ENCODE measurements at regions not wholly inside any gene's neighbourhood (a gene's known extent, or its start where the extent isn't known, plus 50 kb on each side); places are given as distances from the start of the nearest gene placed in this dataset.

DNA sequence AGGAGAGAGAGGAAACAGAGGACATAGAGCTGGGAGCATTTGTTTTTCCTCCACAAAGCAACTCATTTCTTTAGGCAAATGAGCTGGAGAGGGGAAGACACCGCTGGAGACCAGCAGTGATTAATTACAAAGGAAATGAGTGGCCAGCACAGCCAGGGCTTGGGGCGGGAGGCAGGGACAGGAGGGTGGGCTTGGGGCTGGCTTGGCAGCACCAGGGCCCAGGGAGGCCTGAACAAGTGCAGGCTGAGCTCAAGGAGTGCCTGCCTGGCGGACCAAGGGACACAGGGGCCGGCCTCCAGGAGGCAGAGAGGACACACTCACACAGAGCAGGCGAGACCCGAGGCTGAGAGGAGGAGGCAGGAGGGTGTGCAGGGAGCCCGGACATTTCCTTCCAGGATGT, 149.0 kb upstream of the UNC5B start:
- H3K27ac ChIP-seq (ENCODE audit: low read depth, low read length) = no peak overlapping the region
- H3K36me3 ChIP-seq (ENCODE audit: control insufficient read depth in 3 of 3, insufficient read depth in 3 of 3, low read length in 3 of 3) = no peaks in the 10 kb centered on the region
- H3K4me3 ChIP-seq (ENCODE audit: low read length in 3 of 3) = no peak overlapping the region
- H3K9ac ChIP-seq (ENCODE audit: low read depth in 1 of 3, low read length in 3 of 3) = no peak overlapping the region
- H3K4me1 ChIP-seq (ENCODE audit: control insufficient read depth in 3 of 3, insufficient read depth in 3 of 3, low read length in 3 of 3) = peaks cover 12 to 25% (median 20%) of the 10 kb centered on the region in 3 donors
- H3K9me3 ChIP-seq (ENCODE audit: control insufficient read depth in 3 of 3, low read length in 3 of 3) = no peaks in the 10 kb centered on the region
- H3K27me3 ChIP-seq (ENCODE audit: control insufficient read depth in 3 of 3, insufficient read depth in 3 of 3, low read length in 3 of 3) = no peaks in the 10 kb centered on the region

GRCh38 chr10:71064413-71065118, 147.8 kb upstream of the UNC5B start:
- Histone ChIP-seq H3K36me3 (ENCODE audit: control insufficient read depth in 3 of 3, insufficient read depth in 3 of 3, low read length in 3 of 3) (no peaks in the 10 kb centered on the region), H3K9me3 (ENCODE audit: control insufficient read depth in 3 of 3, low read length in 3 of 3) (no peaks in the 10 kb centered on the region), H3K4me1 (ENCODE audit: control insufficient read depth in 3 of 3, insufficient read depth in 3 of 3, low read length in 3 of 3) (peaks cover 12 to 29% (median 24%) of the 10 kb centered on the region in 3 donors), H3K27me3 (ENCODE audit: control insufficient read depth in 3 of 3, insufficient read depth in 3 of 3, low read length in 3 of 3) (no peaks in the 10 kb centered on the region), H3K9ac (ENCODE audit: low read depth in 1 of 3, low read length in 3 of 3) (peak overlapping the region in 2 of 3 donors; percentile 47 to 84), H3K4me3 (ENCODE audit: low read length in 3 of 3) (peak overlapping the region in 2 of 3 donors; percentile 47 to 65), H3K27ac (ENCODE audit: low read depth, low read length) (peak overlapping the region; percentile 80)

- H3K4me1 ChIP-seq (ENCODE audit: control insufficient read depth in 3 of 3, insufficient read depth in 3 of 3, low read length in 3 of 3) = peaks cover 12 to 28% (median 24%) of the 10 kb centered on the region in 3 donors
- H3K27ac ChIP-seq (ENCODE audit: low read depth, low read length) = peak overlapping the region; percentile 80
- H3K27me3 ChIP-seq (ENCODE audit: control insufficient read depth in 3 of 3, insufficient read depth in 3 of 3, low read length in 3 of 3) = no peaks in the 10 kb centered on the region
- H3K9ac ChIP-seq (ENCODE audit: low read depth in 1 of 3, low read length in 3 of 3) = no peak overlapping the region
- no peak overlapping the region for H3K4me3 ChIP-seq (ENCODE audit: low read length in 3 of 3)
- H3K36me3 ChIP-seq (ENCODE audit: control insufficient read depth in 3 of 3, insufficient read depth in 3 of 3, low read length in 3 of 3) = no peaks in the 10 kb centered on the region
- no peaks in the 10 kb centered on the region for H3K9me3 ChIP-seq (ENCODE audit: control insufficient read depth in 3 of 3, low read length in 3 of 3)
Measured at GRCh38 chr10:71065659-71066058, 146.7 kb upstream of the UNC5B start.

GRCh38 chr10:71066600-71066999, 145.8 kb upstream of the UNC5B start:
- no peaks in the 10 kb centered on the region for H3K9me3 ChIP-seq (ENCODE audit: control insufficient read depth in 3 of 3, low read length in 3 of 3)
- no peak overlapping the region for H3K9ac ChIP-seq (ENCODE audit: low read depth in 1 of 3, low read length in 3 of 3)
- H3K4me3 ChIP-seq (ENCODE audit: low read length in 3 of 3) = no peak overlapping the region
- H3K27me3 ChIP-seq (ENCODE audit: control insufficient read depth in 3 of 3, insufficient read depth in 3 of 3, low read length in 3 of 3) = no peaks in the 10 kb centered on the region
- no peak overlapping the region for H3K27ac ChIP-seq (ENCODE audit: low read depth, low read length)
- no peaks in the 10 kb centered on the region for H3K36me3 ChIP-seq (ENCODE audit: control insufficient read depth in 3 of 3, insufficient read depth in 3 of 3, low read length in 3 of 3)
- H3K4me1 ChIP-seq (ENCODE audit: control insufficient read depth in 3 of 3, insufficient read depth in 3 of 3, low read length in 3 of 3) = peaks cover 12 to 28% (median 24%) of the 10 kb centered on the region in 3 donors

GRCh38 chr10:71067098-71067740, 145.2 kb upstream of the UNC5B start:
- H3K9me3 ChIP-seq (ENCODE audit: control insufficient read depth in 3 of 3, low read length in 3 of 3) = no peaks in the 10 kb centered on the region
- no peaks in the 10 kb centered on the region for H3K36me3 ChIP-seq (ENCODE audit: control insufficient read depth in 3 of 3, insufficient read depth in 3 of 3, low read length in 3 of 3)
- H3K27me3 ChIP-seq (ENCODE audit: control insufficient read depth in 3 of 3, insufficient read depth in 3 of 3, low read length in 3 of 3) = no peaks in the 10 kb centered on the region
- H3K4me3 ChIP-seq (ENCODE audit: low read length in 3 of 3) = no peak overlapping the region
- no peak overlapping the region for H3K9ac ChIP-seq (ENCODE audit: low read depth in 1 of 3, low read length in 3 of 3)
- peaks cover 12 to 28% (median 24%) of the 10 kb centered on the region in 3 donors for H3K4me1 ChIP-seq (ENCODE audit: control insufficient read depth in 3 of 3, insufficient read depth in 3 of 3, low read length in 3 of 3)
- H3K27ac ChIP-seq (ENCODE audit: low read depth, low read length) = no peak overlapping the region

- peaks cover 0 to 2% (median 0%) of the 10 kb centered on the region in 3 donors for H3K27me3 ChIP-seq (ENCODE audit: control insufficient read depth in 3 of 3, insufficient read depth in 3 of 3, low read length in 3 of 3)
- H3K4me3 ChIP-seq (ENCODE audit: low read length in 3 of 3) = no peak overlapping the region
- no peaks in the 10 kb centered on the region for H3K9me3 ChIP-seq (ENCODE audit: control insufficient read depth in 3 of 3, low read length in 3 of 3)
- peak overlapping the region in 2 of 3 donors; percentile 5 to 62 for H3K9ac ChIP-seq (ENCODE audit: low read depth in 1 of 3, low read length in 3 of 3)
- H3K27ac ChIP-seq (ENCODE audit: low read depth, low read length) = peak overlapping the region; percentile 36
- peaks cover 12 to 28% (median 24%) of the 10 kb centered on the region in 3 donors for H3K4me1 ChIP-seq (ENCODE audit: control insufficient read depth in 3 of 3, insufficient read depth in 3 of 3, low read length in 3 of 3)
- H3K36me3 ChIP-seq (ENCODE audit: control insufficient read depth in 3 of 3, insufficient read depth in 3 of 3, low read length in 3 of 3) = no peaks in the 10 kb centered on the region
Measured at GRCh38 chr10:71068861-71069271, 143.5 kb upstream of the UNC5B start.

DNA sequence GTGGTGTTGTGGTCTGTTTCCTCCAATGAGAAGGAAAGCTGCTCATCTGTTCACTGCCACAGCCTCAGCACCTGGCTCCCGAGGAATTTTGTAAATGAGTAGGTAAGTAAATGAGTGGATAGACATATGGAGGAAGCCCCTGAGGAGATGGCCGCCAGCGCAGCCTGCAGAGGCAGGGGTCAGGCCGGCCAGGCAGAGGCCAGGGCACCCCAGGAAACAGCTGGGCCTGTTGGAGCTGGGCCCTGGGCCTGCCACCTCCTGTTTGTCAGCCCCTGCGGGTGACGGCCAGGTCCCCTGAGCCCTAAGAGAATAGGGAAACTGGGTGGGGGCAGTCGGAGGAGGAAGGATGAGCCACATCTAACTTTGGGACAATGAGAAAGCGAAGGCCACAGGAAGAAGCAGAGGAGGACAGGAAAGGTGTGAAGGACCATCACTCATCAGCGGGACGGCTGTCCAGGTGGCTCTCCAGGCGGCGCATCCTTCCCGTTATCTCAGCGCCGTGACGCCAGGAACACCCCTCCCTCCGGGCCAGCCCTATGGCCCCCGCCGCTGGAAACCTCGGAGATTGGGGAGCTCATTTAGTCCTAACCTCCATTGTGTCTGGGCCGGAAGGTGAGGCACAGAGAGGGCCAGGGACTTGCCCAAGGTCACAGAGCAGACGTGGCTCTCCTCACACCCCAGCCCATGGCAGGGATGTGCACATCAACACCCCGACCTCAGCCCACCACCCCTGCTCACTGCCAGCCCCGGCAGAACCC, 142.3 kb upstream of the UNC5B start:
- Histone ChIP-seq H3K27ac (ENCODE audit: low read depth, low read length) (no peak overlapping the region), H3K4me3 (ENCODE audit: low read length in 3 of 3) (no peak overlapping the region), H3K9ac (ENCODE audit: low read depth in 1 of 3, low read length in 3 of 3) (no peak overlapping the region), H3K9me3 (ENCODE audit: control insufficient read depth in 3 of 3, low read length in 3 of 3) (no peaks in the 10 kb centered on the region), H3K27me3 (ENCODE audit: control insufficient read depth in 3 of 3, insufficient read depth in 3 of 3, low read length in 3 of 3) (peaks cover 0 to 2% (median 0%) of the 10 kb centered on the region in 3 donors), H3K36me3 (ENCODE audit: control insufficient read depth in 3 of 3, insufficient read depth in 3 of 3, low read length in 3 of 3) (no peaks in the 10 kb centered on the region), H3K4me1 (ENCODE audit: control insufficient read depth in 3 of 3, insufficient read depth in 3 of 3, low read length in 3 of 3) (peaks cover 10 to 22% (median 15%) of the 10 kb centered on the region in 3 donors)

DNA sequence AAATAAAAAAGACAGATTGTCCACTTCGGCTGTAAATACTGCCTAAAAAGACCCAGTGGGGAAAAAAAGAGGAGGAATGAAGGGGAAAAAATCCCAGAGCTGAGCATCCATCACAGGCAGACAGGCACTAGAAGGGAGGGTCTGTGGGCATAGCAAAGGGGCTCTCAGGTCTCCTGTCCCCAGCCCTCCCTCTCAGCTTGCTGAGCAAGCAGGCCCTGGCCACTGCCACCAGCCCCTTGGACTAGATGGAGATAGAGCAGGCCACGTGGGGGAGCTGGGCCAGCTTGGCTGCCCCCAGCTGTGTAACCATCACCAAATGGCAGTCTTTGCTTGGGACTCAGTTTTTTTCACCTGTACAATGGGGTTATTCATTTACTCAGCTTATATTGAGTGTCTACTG, 141.6 kb upstream of the UNC5B start:
- H3K9ac ChIP-seq (ENCODE audit: low read depth in 1 of 3, low read length in 3 of 3) = no peak overlapping the region
- peaks cover 0 to 2% (median 0%) of the 10 kb centered on the region in 3 donors for H3K27me3 ChIP-seq (ENCODE audit: control insufficient read depth in 3 of 3, insufficient read depth in 3 of 3, low read length in 3 of 3)
- H3K4me3 ChIP-seq (ENCODE audit: low read length in 3 of 3) = no peak overlapping the region
- H3K36me3 ChIP-seq (ENCODE audit: control insufficient read depth in 3 of 3, insufficient read depth in 3 of 3, low read length in 3 of 3) = no peaks in the 10 kb centered on the region
- no peaks in the 10 kb centered on the region for H3K9me3 ChIP-seq (ENCODE audit: control insufficient read depth in 3 of 3, low read length in 3 of 3)
- no peak overlapping the region for H3K27ac ChIP-seq (ENCODE audit: low read depth, low read length)
- peaks cover 11 to 22% (median 19%) of the 10 kb centered on the region in 3 donors for H3K4me1 ChIP-seq (ENCODE audit: control insufficient read depth in 3 of 3, insufficient read depth in 3 of 3, low read length in 3 of 3)

DNA sequence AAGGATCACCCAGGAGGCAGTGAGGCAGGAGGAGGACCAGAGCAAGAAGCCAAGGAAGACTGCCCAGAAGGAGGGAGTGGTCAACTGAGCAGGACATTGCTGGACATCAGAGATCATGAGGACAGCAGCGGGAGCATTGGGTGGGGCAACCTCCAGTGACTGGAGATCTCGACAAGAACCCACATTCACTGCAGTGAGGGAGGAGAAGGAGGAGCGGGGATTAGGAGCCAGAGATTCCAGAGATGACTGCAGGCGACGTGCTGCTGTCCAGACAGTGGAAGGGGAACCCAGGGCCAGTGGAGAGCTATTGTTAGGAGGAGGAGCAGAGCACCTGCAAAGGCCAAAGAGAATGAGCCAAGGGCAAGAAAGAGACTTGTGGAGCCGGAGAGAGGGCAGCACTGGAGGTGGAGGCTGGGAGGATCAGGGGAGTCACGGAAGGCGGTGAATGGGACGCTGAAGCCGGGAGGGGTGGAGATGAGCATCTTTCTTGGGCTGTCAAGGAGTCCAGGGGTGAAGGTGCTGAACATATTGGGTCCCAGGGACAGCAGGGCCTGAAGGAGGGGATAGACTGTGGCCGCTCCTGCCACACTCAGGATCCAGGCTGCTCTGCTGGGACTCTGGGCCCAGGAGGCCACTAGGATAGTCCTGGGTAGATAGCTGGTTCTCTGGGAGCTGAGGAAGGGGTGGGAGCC, 140.1 kb upstream of the UNC5B start:
- Histone ChIP-seq H3K36me3 (ENCODE audit: control insufficient read depth in 3 of 3, insufficient read depth in 3 of 3, low read length in 3 of 3) (no peaks in the 10 kb centered on the region), H3K9ac (ENCODE audit: low read depth in 1 of 3, low read length in 3 of 3) (no peak overlapping the region), H3K27ac (ENCODE audit: low read depth, low read length) (no peak overlapping the region), H3K4me1 (ENCODE audit: control insufficient read depth in 3 of 3, insufficient read depth in 3 of 3, low read length in 3 of 3) (peaks cover 11 to 31% (median 22%) of the 10 kb centered on the region in 3 donors), H3K4me3 (ENCODE audit: low read length in 3 of 3) (no peak overlapping the region), H3K27me3 (ENCODE audit: control insufficient read depth in 3 of 3, insufficient read depth in 3 of 3, low read length in 3 of 3) (peaks cover 0 to 2% (median 0%) of the 10 kb centered on the region in 3 donors), H3K9me3 (ENCODE audit: control insufficient read depth in 3 of 3, low read length in 3 of 3) (no peaks in the 10 kb centered on the region)
